Mucosa of descending colon (tissue), 3 donors: ENCODE measurements at regions not wholly inside any gene's neighbourhood (a gene's known extent, or its start where the extent isn't known, plus 50 kb on each side); places are given as distances from the start of the nearest gene placed in this dataset.
"Not testable (repeated sequence)": the region's sequence is repeated elsewhere in the genome, so short reads cannot be mapped to it uniquely, and the experiment has no call there.

Experiments
- ATAC-seq: fragments of 200-7000 bp; cut with Tn5 transposase; one replicate; pipeline ENCODE4 v1.9.1; 2020; ENCODE audit warnings: mild to moderate bottlenecking, moderate library complexity
- DNase-seq, 3 donors: peaks; one replicate each; pipeline ENCODE4 v3.0.0-alpha.2; 2020
- H3K36me3 ChIP-seq: fragments of 200-600 bp; one replicate; pipeline ENCODE4 v1.8.0; 2021; ENCODE audit warnings: low read depth, mild to moderate bottlenecking
- H3K4me1 ChIP-seq: fragments of 200-600 bp; one replicate; pipeline ENCODE4 v1.8.0; 2021; ENCODE audit warnings: low read depth, mild to moderate bottlenecking
- H3K4me3 ChIP-seq: fragments of 200-600 bp; one replicate; pipeline ENCODE4 v1.8.0; 2021; ENCODE audit warnings: mild to moderate bottlenecking
- H3K9me3 ChIP-seq: fragments of 200-600 bp; one replicate; pipeline ENCODE4 v1.8.0; 2021; ENCODE audit warnings: mild to moderate bottlenecking
- intact Hi-C, 2 donors: fragments of 100-400 bp; cut with DNase I in 1 of 2; cut with micrococcal nuclease in 1 of 2; formaldehyde crosslinking; loops; one replicate each; pipeline versions ENCODE4 v1.11.0 to v1.11.1; 2022; cut with DNase I, micrococcal nuclease
- TF ChIP-seq, protein P1 (sequence below): fragments of 200-600 bp; IDR thresholded peaks from one replicate; pipeline ENCODE4 v1.8.0; 2022; ENCODE audit warnings: antibody characterized with exemption, mild to moderate bottlenecking
- donor health status: DM: no; HTN: no; CAD: no; lungs with moderate emphysema.
- donor health status: DM: no; HTN: no; CAD: no.
- donor health status: DM: no; HTN: yes; CAD: no.

DNA sequence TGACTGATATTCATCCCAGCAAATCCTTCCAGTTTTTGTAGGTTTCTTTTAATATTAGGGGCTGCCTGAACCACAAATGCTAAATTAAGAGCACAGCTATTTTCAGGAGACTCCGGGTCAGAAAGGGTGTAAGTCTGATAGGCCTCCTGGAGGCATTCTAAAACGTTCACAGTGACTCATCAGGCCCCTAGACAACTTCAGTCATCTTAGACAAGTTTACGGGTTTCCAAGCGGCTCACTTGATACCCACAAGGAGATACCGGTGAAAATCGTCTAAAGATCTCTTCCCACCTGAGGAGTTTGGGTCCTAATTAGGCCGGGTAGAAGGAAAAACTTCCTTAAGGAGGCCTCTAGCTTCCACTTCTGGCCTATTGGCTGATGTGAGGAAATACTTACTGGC, 342.7 kb upstream of the USP9Y start:
- intact Hi-C loops = no loop called here
- H3K4me3 ChIP-seq = no peak overlapping the region
- no peaks in the 10 kb centered on the region for H3K9me3 ChIP-seq
- ATAC-seq (no peak), DNase-seq (no peak)
- TF ChIP-seq, protein P1, sequence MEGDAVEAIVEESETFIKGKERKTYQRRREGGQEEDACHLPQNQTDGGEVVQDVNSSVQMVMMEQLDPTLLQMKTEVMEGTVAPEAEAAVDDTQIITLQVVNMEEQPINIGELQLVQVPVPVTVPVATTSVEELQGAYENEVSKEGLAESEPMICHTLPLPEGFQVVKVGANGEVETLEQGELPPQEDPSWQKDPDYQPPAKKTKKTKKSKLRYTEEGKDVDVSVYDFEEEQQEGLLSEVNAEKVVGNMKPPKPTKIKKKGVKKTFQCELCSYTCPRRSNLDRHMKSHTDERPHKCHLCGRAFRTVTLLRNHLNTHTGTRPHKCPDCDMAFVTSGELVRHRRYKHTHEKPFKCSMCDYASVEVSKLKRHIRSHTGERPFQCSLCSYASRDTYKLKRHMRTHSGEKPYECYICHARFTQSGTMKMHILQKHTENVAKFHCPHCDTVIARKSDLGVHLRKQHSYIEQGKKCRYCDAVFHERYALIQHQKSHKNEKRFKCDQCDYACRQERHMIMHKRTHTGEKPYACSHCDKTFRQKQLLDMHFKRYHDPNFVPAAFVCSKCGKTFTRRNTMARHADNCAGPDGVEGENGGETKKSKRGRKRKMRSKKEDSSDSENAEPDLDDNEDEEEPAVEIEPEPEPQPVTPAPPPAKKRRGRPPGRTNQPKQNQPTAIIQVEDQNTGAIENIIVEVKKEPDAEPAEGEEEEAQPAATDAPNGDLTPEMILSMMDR = no peak
- no peaks in the 10 kb centered on the region for H3K36me3 ChIP-seq
- H3K4me1 ChIP-seq = no peaks in the 10 kb centered on the region

GRCh38 chrY:12359867-12360266, 341.2 kb upstream of the USP9Y start:
- Histone ChIP-seq H3K9me3 (no peaks in the 10 kb centered on the region), H3K36me3 (no peaks in the 10 kb centered on the region), H3K4me3 (no peak overlapping the region), H3K4me1 (no peaks in the 10 kb centered on the region)
- DNase-seq = peak in 2 of 3 donors; percentile 73 to 80
- TF ChIP-seq, protein P1 = no peak
- intact Hi-C loops = no loop called here
- ATAC-seq = no peak

DNA sequence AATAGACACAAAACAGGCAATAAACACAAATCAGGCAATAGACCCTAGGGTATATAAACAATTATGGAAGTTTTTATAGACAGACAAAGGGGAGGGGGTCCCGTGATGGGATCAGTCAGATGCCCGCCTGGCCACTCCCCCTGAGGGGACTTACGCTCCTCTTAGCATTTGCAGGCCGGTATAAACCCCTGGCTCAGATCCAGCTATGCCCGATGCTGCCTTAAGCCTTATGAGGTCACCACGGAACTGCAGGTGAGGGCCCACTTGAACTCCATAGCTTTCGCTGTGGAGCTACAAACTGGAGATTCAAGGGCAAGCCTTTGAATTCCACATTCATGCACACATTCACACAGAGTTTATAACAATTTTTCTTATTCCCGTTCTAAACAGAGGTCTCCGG, 340.5 kb upstream of the USP9Y start:
- intact Hi-C loops = no loop called here
- no peaks in the 10 kb centered on the region for H3K36me3 ChIP-seq
- DNase-seq (peak in 2 of 3 donors; percentile 36 to 46), ATAC-seq (no peak)
- TF ChIP-seq, protein P1 = no peak
- H3K9me3 ChIP-seq = no peaks in the 10 kb centered on the region
- H3K4me3 ChIP-seq = no peak overlapping the region
- H3K4me1 ChIP-seq = no peaks in the 10 kb centered on the region

GRCh38 chrY:12365311-12365910, 335.6 kb upstream of the USP9Y start:
- intact Hi-C loops = no loop called here
- TF ChIP-seq, protein P1 = no peak
- Histone ChIP-seq H3K4me3 (no peak overlapping the region), H3K9me3 (no peaks in the 10 kb centered on the region), H3K36me3 (no peaks in the 10 kb centered on the region), H3K4me1 (no peaks in the 10 kb centered on the region)
- ATAC-seq = no peak
- peak in 1 of 3 donors; percentile 63 for DNase-seq

GRCh38 chrY:12374588-12374987, 326.4 kb upstream of the USP9Y start:
- DNase-seq, H3K9me3 ChIP-seq, intact Hi-C loops, H3K36me3 ChIP-seq, H3K4me1 ChIP-seq, ATAC-seq, H3K4me3 ChIP-seq: not testable (repeated sequence)

DNA sequence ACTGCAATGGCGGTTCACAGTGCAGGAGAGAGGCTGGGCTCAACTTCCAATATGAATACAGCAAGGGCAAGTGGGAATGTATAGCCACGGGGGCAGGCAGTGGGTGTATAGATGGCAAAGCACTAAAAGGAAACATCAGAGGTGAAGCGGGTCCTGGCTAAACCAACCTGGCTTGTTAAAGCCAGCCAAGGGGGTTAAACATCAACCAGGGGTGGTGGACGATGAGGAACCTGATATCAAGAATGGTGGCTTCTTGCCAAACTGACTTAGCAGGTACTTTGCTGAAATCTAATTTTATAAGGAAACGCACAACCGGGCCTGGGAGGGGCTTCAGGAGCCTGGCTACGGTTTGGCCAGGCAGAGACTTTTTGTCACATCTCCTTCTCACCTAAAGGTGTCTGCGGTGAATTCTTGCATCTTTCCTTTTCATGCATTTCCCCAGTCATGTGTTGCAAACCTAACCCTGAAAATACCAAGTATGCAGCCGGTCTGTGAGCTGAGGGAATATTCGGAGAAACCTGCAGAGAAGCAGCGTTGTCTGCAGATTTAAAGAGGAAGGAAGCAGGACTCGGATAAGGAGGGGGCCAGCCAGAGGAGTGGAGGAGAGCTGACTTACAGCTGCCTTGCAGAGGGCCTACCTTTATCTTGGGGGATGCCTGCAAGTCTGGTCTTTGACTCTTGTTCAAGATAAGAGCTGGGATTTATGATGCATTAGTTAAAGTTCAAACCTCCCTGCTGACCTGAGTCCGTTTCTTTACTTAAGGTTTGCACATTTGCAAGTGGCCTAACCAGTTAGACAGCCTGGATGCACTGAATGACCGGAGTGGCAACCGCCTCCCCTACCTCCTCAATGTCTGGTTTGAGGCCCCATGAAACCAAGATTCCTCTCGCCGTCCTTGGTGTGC, 309.1 kb upstream of the USP9Y start:
- intact Hi-C loops, H3K9me3 ChIP-seq, H3K36me3 ChIP-seq, H3K4me3 ChIP-seq, H3K4me1 ChIP-seq: not testable (repeated sequence)
- ATAC-seq = peak; percentile 65
- DNase-seq = peak in 2 of 3 donors; percentile 50 to 77
